ENCODE measurements at regions not wholly inside any gene's neighbourhood (a gene's known extent, or its start where the extent isn't known, plus 50 kb on each side); places are given as distances from the start of the nearest gene placed in this dataset.

DNA sequence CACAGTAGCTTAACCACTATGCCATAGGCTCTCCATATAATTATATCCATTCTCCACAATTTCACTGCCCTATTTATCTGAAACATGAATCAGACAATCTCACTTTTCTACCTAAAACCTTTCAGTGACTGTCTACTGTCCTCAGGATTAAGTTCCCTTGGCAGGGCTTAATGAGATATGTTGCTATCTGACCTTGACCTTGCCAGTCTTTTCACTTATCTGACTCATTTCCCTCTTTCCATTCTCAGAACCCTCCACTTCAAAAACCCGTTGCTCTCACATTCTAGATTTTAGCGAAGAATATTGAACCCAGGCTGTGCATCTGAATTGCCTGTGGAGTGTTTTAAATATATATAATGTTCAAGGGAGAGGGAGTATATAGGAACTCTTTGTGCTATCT lies 452.1 kb upstream of the MPDZ start:
- no peak for DNase-seq
- Mint-ChIP-seq H3K4me1 (ENCODE audit: low read depth) (peaks cover 7% of the 10 kb centered on the region; the same call in 1 of the 2 replicates), H3K27ac (no peak overlapping the region)

DNA sequence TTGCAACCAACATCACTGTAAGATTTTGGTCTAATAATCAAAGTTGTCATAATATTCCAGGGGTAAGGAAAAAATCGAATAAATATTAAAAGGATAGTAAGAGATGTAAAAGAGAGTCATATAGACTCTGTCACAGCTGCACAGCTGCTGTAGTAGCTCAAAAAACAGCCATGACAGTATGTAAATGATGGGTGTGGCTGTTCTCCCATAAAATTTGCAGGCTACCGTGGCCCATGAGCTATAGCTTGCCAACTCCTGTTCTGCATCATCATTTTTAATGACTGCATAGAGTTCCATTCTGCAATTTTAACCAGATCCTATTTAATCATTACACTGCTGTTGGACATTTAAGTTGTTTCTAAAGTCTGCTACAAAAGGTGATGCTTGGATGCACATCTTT lies 450.5 kb upstream of the MPDZ start:
- H3K4me3 Mint-ChIP-seq, result no peak overlapping the region
- H3K27me3 Mint-ChIP-seq (ENCODE audit: insufficient read depth), result peaks cover 4% of the 10 kb centered on the region
- H3K36me3 Mint-ChIP-seq (ENCODE audit: low read depth), result no peaks in the 10 kb centered on the region
- peaks cover 7% of the 10 kb centered on the region; the same call in 1 of the 2 replicates for H3K4me1 Mint-ChIP-seq (ENCODE audit: low read depth)
- DNase-seq, result no peak
- no peak overlapping the region for H3K27ac Mint-ChIP-seq
- peaks cover 3% of the 10 kb centered on the region; the same call in 1 of the 2 replicates for H3K9me3 Mint-ChIP-seq
- TF ChIP-seq, protein P1, sequence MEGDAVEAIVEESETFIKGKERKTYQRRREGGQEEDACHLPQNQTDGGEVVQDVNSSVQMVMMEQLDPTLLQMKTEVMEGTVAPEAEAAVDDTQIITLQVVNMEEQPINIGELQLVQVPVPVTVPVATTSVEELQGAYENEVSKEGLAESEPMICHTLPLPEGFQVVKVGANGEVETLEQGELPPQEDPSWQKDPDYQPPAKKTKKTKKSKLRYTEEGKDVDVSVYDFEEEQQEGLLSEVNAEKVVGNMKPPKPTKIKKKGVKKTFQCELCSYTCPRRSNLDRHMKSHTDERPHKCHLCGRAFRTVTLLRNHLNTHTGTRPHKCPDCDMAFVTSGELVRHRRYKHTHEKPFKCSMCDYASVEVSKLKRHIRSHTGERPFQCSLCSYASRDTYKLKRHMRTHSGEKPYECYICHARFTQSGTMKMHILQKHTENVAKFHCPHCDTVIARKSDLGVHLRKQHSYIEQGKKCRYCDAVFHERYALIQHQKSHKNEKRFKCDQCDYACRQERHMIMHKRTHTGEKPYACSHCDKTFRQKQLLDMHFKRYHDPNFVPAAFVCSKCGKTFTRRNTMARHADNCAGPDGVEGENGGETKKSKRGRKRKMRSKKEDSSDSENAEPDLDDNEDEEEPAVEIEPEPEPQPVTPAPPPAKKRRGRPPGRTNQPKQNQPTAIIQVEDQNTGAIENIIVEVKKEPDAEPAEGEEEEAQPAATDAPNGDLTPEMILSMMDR (IDR thresholded peaks at IDR 0.05), result no peak

More for the DNA sequence above, 452.1 kb upstream of the MPDZ start:
- H3K9me3 Mint-ChIP-seq, result peaks cover 3% of the 10 kb centered on the region; the same call in 1 of the 2 replicates
- H3K36me3 Mint-ChIP-seq (ENCODE audit: low read depth), result no peaks in the 10 kb centered on the region
- H3K4me3 Mint-ChIP-seq, result no peak overlapping the region
- TF ChIP-seq, protein P1 (IDR thresholded peaks at IDR 0.05), result no peak
- peaks cover 4% of the 10 kb centered on the region for H3K27me3 Mint-ChIP-seq (ENCODE audit: insufficient read depth)

DNA sequence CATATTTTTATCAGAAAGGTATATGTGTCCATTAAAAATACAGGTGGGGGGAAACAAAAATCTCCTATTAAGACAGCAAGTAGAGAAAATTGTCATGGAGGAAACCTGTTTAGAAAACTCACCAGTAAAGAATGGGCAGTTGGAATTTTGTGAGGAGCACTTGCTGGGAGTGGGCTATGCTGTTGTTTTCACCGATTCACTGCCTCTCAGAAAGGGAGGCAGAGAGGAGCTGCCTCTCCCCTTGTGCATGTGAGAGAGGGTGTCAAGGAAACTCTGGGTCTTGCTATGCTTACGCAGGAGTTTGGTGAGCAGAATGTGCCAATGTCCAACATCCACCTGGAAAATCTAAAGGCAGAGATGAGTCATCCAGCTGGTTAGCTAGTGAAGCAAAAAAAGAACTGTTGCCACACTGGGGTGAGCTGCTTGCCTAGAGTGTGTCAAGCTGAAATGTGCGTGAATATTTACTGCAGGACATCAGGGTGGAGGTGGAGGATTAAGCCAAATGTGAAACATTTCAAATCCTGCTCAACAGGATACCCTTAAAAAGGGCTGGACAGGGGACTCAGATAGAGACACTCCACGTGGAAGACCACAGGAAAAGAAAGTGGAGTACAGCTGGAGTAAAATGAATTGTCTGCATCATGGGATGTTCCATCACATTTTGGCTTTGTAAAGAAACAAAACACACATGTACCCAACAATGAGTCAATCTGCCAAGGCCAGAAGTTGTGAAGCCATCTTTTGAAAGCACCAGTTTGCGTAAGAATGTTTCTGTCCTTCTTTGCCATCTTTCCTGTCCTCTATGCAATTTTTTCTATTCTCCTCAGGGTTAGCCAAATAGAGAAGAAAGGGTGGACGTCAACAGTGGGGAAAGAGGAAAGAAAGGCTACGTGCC lies 449.7 kb upstream of the MPDZ start:
- H3K9me3 Mint-ChIP-seq, result peaks cover 7% of the 10 kb centered on the region; the same call in 1 of the 2 replicates
- no peak overlapping the region for H3K27ac Mint-ChIP-seq
- no peaks in the 10 kb centered on the region for H3K36me3 Mint-ChIP-seq (ENCODE audit: low read depth)
- peaks cover 4% of the 10 kb centered on the region for H3K27me3 Mint-ChIP-seq (ENCODE audit: insufficient read depth)
- H3K4me3 Mint-ChIP-seq, result no peak overlapping the region
- DNase-seq, result no peak
- H3K4me1 Mint-ChIP-seq (ENCODE audit: low read depth), result peaks cover 7% of the 10 kb centered on the region; the same call in 1 of the 2 replicates
- TF ChIP-seq, protein P1 (IDR thresholded peaks at IDR 0.05), result no peak

DNA sequence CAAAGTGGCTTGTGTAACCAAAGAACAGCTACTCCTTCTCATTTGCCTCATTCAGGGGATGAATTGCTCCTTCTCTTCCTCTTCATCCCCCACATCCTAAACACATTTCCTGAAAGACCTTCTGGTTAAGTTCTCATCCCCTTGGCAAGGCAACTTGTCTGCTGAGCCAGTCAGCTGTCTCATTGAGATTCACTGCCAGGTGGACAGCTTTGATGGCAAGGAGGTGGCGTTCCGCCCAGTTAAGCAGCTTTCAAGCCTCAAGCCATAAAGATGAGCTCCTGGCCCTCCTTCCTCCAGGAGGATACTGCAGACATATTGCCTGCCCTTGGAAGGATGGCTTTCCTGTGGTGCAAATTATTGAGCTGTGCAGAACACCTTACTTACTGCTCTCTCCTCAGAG lies 448.6 kb upstream of the MPDZ start:
- no peak overlapping the region for H3K27ac Mint-ChIP-seq
- DNase-seq, result no peak
- H3K27me3 Mint-ChIP-seq (ENCODE audit: insufficient read depth), result no peaks in the 10 kb centered on the region; the same call in 1 of the 2 replicates
- no peaks in the 10 kb centered on the region for H3K36me3 Mint-ChIP-seq (ENCODE audit: low read depth)
- TF ChIP-seq, protein P1 (IDR thresholded peaks at IDR 0.05), result no peak
- H3K4me1 Mint-ChIP-seq (ENCODE audit: low read depth), result peaks cover 7% of the 10 kb centered on the region; the same call in 1 of the 2 replicates
- no peak overlapping the region for H3K4me3 Mint-ChIP-seq
- peaks cover 8% of the 10 kb centered on the region; the same call in 1 of the 2 replicates for H3K9me3 Mint-ChIP-seq

DNA sequence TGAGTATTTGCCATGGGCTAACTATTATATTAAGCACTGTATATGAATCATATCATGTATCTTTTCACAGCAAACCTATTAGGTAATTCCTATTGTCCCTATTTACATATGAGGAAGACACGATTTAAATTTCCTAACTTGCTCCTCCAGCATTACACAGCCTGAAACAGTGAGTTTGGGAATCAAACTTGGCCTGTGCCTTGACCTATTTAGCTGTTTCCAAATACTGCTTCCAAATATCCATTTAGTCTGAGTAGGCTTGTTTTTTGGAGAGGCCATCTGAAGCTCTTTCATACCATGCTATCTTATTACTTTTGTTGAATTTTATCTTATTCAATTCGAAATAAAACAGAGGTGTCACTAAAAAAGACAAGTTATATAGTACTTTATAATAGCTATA lies 447.3 kb upstream of the MPDZ start:
- TF ChIP-seq, protein P1 (IDR thresholded peaks at IDR 0.05), result no peak
- Mint-ChIP-seq H3K9me3 (peaks cover 20% of the 10 kb centered on the region; the same call in 1 of the 2 replicates), H3K4me1 (ENCODE audit: low read depth) (peaks cover 17% of the 10 kb centered on the region), H3K36me3 (ENCODE audit: low read depth) (no peaks in the 10 kb centered on the region), H3K4me3 (no peak overlapping the region), H3K27me3 (ENCODE audit: insufficient read depth) (no peaks in the 10 kb centered on the region; the same call in 1 of the 2 replicates), H3K27ac (no peak overlapping the region)
- DNase-seq, result no peak
